Glutamatergic neuron (in vitro differentiated cells): ENCODE measurements at regions not wholly inside any gene's neighbourhood (a gene's known extent, or its start where the extent isn't known, plus 50 kb on each side); places are given as distances from the start of the nearest gene placed in this dataset.

Experiments
- DNase-seq: peaks from one replicate; pipeline ENCODE4 v3.0.0; 2022
- H3K27ac Mint-ChIP-seq: one replicate; pipeline ENCODE4 v1.8.0; 2020; ENCODE audit warnings: mild to moderate bottlenecking, mixed read lengths, inconsistent platforms; ENCODE audit not compliant: unreplicated experiment
- H3K27me3 Mint-ChIP-seq: one replicate; pipeline ENCODE4 v1.8.0; 2020; ENCODE audit warnings: mild to moderate bottlenecking, moderate library complexity, mixed read lengths, inconsistent platforms; ENCODE audit not compliant: unreplicated experiment
- H3K36me3 Mint-ChIP-seq: one replicate; pipeline ENCODE4 v1.8.0; 2020; ENCODE audit warnings: mild to moderate bottlenecking, mixed read lengths, inconsistent platforms; ENCODE audit not compliant: unreplicated experiment
- H3K4me1 Mint-ChIP-seq: one replicate; pipeline ENCODE4 v1.8.0; 2020; ENCODE audit warnings: mild to moderate bottlenecking, low read depth, mixed read lengths, inconsistent platforms; ENCODE audit not compliant: unreplicated experiment
- H3K4me3 Mint-ChIP-seq: one replicate; pipeline ENCODE4 v1.8.0; 2020; ENCODE audit warnings: mild to moderate bottlenecking, mixed read lengths, inconsistent platforms; ENCODE audit not compliant: unreplicated experiment
- H3K9me3 Mint-ChIP-seq: one replicate; pipeline ENCODE4 v1.8.0; 2020; ENCODE audit warnings: mild to moderate bottlenecking, moderate library complexity, mixed read lengths, inconsistent platforms; ENCODE audit not compliant: unreplicated experiment
- CTCF ChIP-seq: fragments of 200-600 bp; sonication (generic); IDR thresholded peaks from one replicate; pipeline ENCODE4 v1.5.0; 2021; ENCODE audit not compliant: partially characterized antibody, unreplicated experiment

- no peak for DNase-seq
- Mint-ChIP-seq H3K27ac (no peak overlapping the region), H3K4me3 (no peak overlapping the region), H3K4me1 (peaks cover 38% of the 10 kb centered on the region), H3K9me3 (no peaks in the 10 kb centered on the region), H3K36me3 (no peaks in the 10 kb centered on the region), H3K27me3 (no peaks in the 10 kb centered on the region)
- no peak for TF ChIP-seq CTCF
These were observed 116.4 kb upstream of the PPARGC1A start for GRCh38 chr4:24006269-24006668.

DNA sequence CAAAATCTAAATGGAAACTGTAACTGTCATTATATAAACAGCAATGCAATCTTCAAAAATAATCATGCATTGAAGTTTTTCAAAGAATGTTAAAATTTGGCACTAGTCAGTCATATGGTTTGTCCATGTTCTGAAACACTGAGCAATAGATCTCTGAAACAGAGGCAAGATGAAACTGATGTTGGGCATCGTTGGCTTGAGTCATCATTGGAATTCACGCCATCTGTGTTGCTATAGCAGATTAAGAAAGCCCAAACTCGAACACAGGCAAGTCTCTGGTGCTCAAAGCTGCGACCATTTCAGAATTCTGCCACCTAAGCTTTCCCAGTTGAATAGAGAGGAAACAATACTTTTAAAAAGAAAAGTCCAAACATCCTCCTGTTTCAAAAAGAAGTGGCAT, 114.1 kb upstream of the PPARGC1A start:
- no peaks in the 10 kb centered on the region for H3K27me3 Mint-ChIP-seq
- H3K9me3 Mint-ChIP-seq, result no peaks in the 10 kb centered on the region
- no peak overlapping the region for H3K4me3 Mint-ChIP-seq
- DNase-seq, result no peak
- H3K36me3 Mint-ChIP-seq, result no peaks in the 10 kb centered on the region
- no peak for TF ChIP-seq CTCF
- peaks cover 40% of the 10 kb centered on the region for H3K4me1 Mint-ChIP-seq
- H3K27ac Mint-ChIP-seq, result no peak overlapping the region

- Mint-ChIP-seq H3K36me3 (no peaks in the 10 kb centered on the region), H3K27me3 (no peaks in the 10 kb centered on the region), H3K4me3 (no peak overlapping the region), H3K4me1 (peaks cover 39% of the 10 kb centered on the region), H3K9me3 (no peaks in the 10 kb centered on the region), H3K27ac (no peak overlapping the region)
- TF ChIP-seq CTCF, result no peak
- DNase-seq, result no peak
These were observed 113.6 kb upstream of the PPARGC1A start for GRCh38 chr4:24003496-24003895.

DNA sequence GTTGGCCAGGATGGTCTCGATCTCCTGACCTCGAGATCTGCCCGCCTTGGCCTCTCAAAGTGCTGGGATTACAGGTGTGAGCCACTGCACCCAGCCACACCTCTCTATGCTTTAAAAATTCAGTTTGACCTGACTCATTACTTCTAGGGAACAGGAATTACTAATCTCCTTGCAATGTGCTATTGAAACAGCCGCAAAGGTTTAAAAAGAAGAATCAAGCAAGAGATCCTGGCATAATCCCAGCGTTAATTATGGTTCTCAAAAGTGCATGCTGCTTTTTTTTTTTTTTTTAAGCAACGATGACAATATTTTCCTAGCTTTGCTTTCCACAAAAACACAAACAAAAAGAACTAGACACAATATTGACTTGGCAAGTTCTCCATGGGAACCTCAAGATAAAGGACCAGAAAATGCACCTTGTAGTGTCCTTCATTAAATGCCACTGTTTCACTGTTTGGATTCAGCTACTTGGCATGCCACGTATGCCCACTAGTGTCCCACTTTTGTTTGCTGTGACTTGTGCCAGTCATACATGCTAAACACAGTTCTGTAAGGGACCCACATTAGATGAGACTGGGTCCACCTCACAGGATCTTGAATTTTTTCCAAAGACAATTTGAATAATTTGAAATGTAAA, 112.6 kb upstream of the PPARGC1A start:
- no peak overlapping the region for H3K4me3 Mint-ChIP-seq
- no peaks in the 10 kb centered on the region for H3K36me3 Mint-ChIP-seq
- H3K4me1 Mint-ChIP-seq, result peaks cover 28% of the 10 kb centered on the region
- no peaks in the 10 kb centered on the region for H3K27me3 Mint-ChIP-seq
- no peak for TF ChIP-seq CTCF
- no peak for DNase-seq
- no peaks in the 10 kb centered on the region for H3K9me3 Mint-ChIP-seq
- H3K27ac Mint-ChIP-seq, result no peak overlapping the region

- TF ChIP-seq CTCF, result no peak
- Mint-ChIP-seq H3K27ac (no peak overlapping the region), H3K9me3 (no peaks in the 10 kb centered on the region), H3K4me3 (no peak overlapping the region), H3K36me3 (no peaks in the 10 kb centered on the region), H3K4me1 (peaks cover 23% of the 10 kb centered on the region), H3K27me3 (no peaks in the 10 kb centered on the region)
- no peak for DNase-seq
These were observed 111.9 kb upstream of the PPARGC1A start for GRCh38 chr4:24001486-24002329.
